ENCODE measurements at regions not wholly inside any gene's neighbourhood (a gene's known extent, or its start where the extent isn't known, plus 50 kb on each side); places are given as distances from the start of the nearest gene placed in this dataset.
A peak's percentile ranks its signal among the peaks of the same experiment; 100 is the strongest.

GRCh38 chr12:108462686-108463085, 52.4 kb upstream of the FICD start:
- H3K4ac ChIP-seq (ENCODE audit: low read length): no peak overlapping the region
- H2AFZ ChIP-seq (ENCODE audit: low read length): no peak overlapping the region
- H2BK15ac ChIP-seq (ENCODE audit: low read length): no peak overlapping the region
- H3K9me3 ChIP-seq (replicated peaks in 1 of 2; ENCODE audit: control insufficient read depth in 2 of 2, insufficient read depth in 1 of 2, low read depth in 1 of 2, low read length in 2 of 2): no peaks in the 10 kb centered on the region
- H2AK5ac ChIP-seq (ENCODE audit: low read depth, low read length): no peak overlapping the region
- H4K8ac ChIP-seq (ENCODE audit: low read depth, low read length): no peak overlapping the region
- no peak overlapping the region for H4K91ac ChIP-seq (ENCODE audit: low read depth, low read length, poor library complexity)
- peak overlapping the region; percentile 22 for H3K9ac ChIP-seq (ENCODE audit: low read depth, low read length, poor library complexity)
- no peaks in the 10 kb centered on the region for H3K4me1 ChIP-seq (ENCODE audit: control insufficient read depth in 2 of 2, insufficient read depth in 1 of 2, low read depth in 1 of 2, low read length in 2 of 2)
- no peak overlapping the region for H3K18ac ChIP-seq (ENCODE audit: low read length)
- no CpG with 5 or more reads among the region's 4 CpGs for WGBS, 2 donors (ENCODE audit: extremely low coverage in 2 of 2, insufficient read length in 2 of 2, insufficient replicate concordance in 1 of 2)
- no peaks in the 10 kb centered on the region for H3K79me1 ChIP-seq (ENCODE audit: low read depth, low read length)
- peaks cover 0 to 10% (median 0%) of the 10 kb centered on the region in 3 experiments for H3K27me3 ChIP-seq (ENCODE audit: control insufficient read depth in 3 of 3, insufficient read depth in 3 of 3, low read depth in 1 of 3, low read length in 3 of 3)
- H2BK120ac ChIP-seq (ENCODE audit: low read depth, low read length): no peak overlapping the region
- no peaks in the 10 kb centered on the region for H3K36me3 ChIP-seq (replicated peaks in 1 of 2; ENCODE audit: control insufficient read depth in 2 of 2, insufficient read depth in 2 of 2, low read length in 2 of 2)
- H2BK12ac ChIP-seq (ENCODE audit: low read length): no peak overlapping the region
- H2BK5ac ChIP-seq (ENCODE audit: low read length): no peak overlapping the region
- peak overlapping the region in 1 of 2 donors; percentile 46 for H3K4me3 ChIP-seq (ENCODE audit: low read length in 2 of 2)
- DNase-seq (ENCODE audit: low spot score): no peak
- no peak overlapping the region for H3K27ac ChIP-seq (replicated peaks; ENCODE audit: low read length)
- no peak overlapping the region for H3K4me2 ChIP-seq (ENCODE audit: insufficient read depth, low read length, poor library complexity, severe bottlenecking)
- H3K23ac ChIP-seq (ENCODE audit: low read depth, low read length, poor library complexity): no peak overlapping the region
- H3K14ac ChIP-seq (ENCODE audit: low read length): no peak overlapping the region

GRCh38 chr12:108461058-108461660, 53.9 kb upstream of the FICD start:
- no CpG with 5 or more reads among the region's 4 CpGs for WGBS, 2 donors (ENCODE audit: extremely low coverage in 2 of 2, insufficient read length in 2 of 2, insufficient replicate concordance in 1 of 2)
- Histone ChIP-seq H2BK15ac (ENCODE audit: low read length) (no peak overlapping the region), H3K4me1 (ENCODE audit: control insufficient read depth in 2 of 2, insufficient read depth in 1 of 2, low read depth in 1 of 2, low read length in 2 of 2) (peaks cover 0 to 2% of the 10 kb centered on the region in 2 donors), H3K4me2 (ENCODE audit: insufficient read depth, low read length, poor library complexity, severe bottlenecking) (no peak overlapping the region), H4K8ac (ENCODE audit: low read depth, low read length) (no peak overlapping the region), H3K36me3 (replicated peaks in 1 of 2; ENCODE audit: control insufficient read depth in 2 of 2, insufficient read depth in 2 of 2, low read length in 2 of 2) (no peaks in the 10 kb centered on the region), H3K23ac (ENCODE audit: low read depth, low read length, poor library complexity) (no peak overlapping the region), H3K27ac (replicated peaks; ENCODE audit: low read length) (no peak overlapping the region), H2AFZ (ENCODE audit: low read length) (no peak overlapping the region), H3K79me1 (ENCODE audit: low read depth, low read length) (no peaks in the 10 kb centered on the region), H3K18ac (ENCODE audit: low read length) (no peak overlapping the region), H3K14ac (ENCODE audit: low read length) (no peak overlapping the region), H2AK5ac (ENCODE audit: low read depth, low read length) (no peak overlapping the region), H2BK12ac (ENCODE audit: low read length) (no peak overlapping the region), H3K27me3 (ENCODE audit: control insufficient read depth in 3 of 3, insufficient read depth in 3 of 3, low read depth in 1 of 3, low read length in 3 of 3) (peaks cover 0 to 10% (median 0%) of the 10 kb centered on the region in 3 experiments), H2BK120ac (ENCODE audit: low read depth, low read length) (no peak overlapping the region), H3K4ac (ENCODE audit: low read length) (no peak overlapping the region), H3K9me3 (replicated peaks in 1 of 2; ENCODE audit: control insufficient read depth in 2 of 2, insufficient read depth in 1 of 2, low read depth in 1 of 2, low read length in 2 of 2) (no peaks in the 10 kb centered on the region), H2BK5ac (ENCODE audit: low read length) (no peak overlapping the region), H3K9ac (ENCODE audit: low read depth, low read length, poor library complexity) (no peak overlapping the region), H3K4me3 (ENCODE audit: low read length in 2 of 2) (no peak overlapping the region), H4K91ac (ENCODE audit: low read depth, low read length, poor library complexity) (no peak overlapping the region)
- DNase-seq (ENCODE audit: low spot score): no peak

GRCh38 chr12:108459149-108459548, 55.9 kb upstream of the FICD start:
- no peak overlapping the region for H3K23ac ChIP-seq (ENCODE audit: low read depth, low read length, poor library complexity)
- no peaks in the 10 kb centered on the region for H3K36me3 ChIP-seq (replicated peaks in 1 of 2; ENCODE audit: control insufficient read depth in 2 of 2, insufficient read depth in 2 of 2, low read length in 2 of 2)
- peaks cover 0 to 2% of the 10 kb centered on the region in 2 donors for H3K4me1 ChIP-seq (ENCODE audit: control insufficient read depth in 2 of 2, insufficient read depth in 1 of 2, low read depth in 1 of 2, low read length in 2 of 2)
- no peak overlapping the region for H2AFZ ChIP-seq (ENCODE audit: low read length)
- no peak overlapping the region for H4K91ac ChIP-seq (ENCODE audit: low read depth, low read length, poor library complexity)
- no CpG with 5 or more reads among the region's 3 CpGs for WGBS, 2 donors (ENCODE audit: extremely low coverage in 2 of 2, insufficient read length in 2 of 2, insufficient replicate concordance in 1 of 2)
- no peak overlapping the region for H2BK12ac ChIP-seq (ENCODE audit: low read length)
- no peak overlapping the region for H3K4me3 ChIP-seq (ENCODE audit: low read length in 2 of 2)
- H3K27ac ChIP-seq (replicated peaks; ENCODE audit: low read length): no peak overlapping the region
- no peak overlapping the region for H2BK15ac ChIP-seq (ENCODE audit: low read length)
- H2BK5ac ChIP-seq (ENCODE audit: low read length): no peak overlapping the region
- H4K8ac ChIP-seq (ENCODE audit: low read depth, low read length): no peak overlapping the region
- no peaks in the 10 kb centered on the region for H3K79me1 ChIP-seq (ENCODE audit: low read depth, low read length)
- H3K9me3 ChIP-seq (replicated peaks in 1 of 2; ENCODE audit: control insufficient read depth in 2 of 2, insufficient read depth in 1 of 2, low read depth in 1 of 2, low read length in 2 of 2): no peaks in the 10 kb centered on the region
- no peak overlapping the region for H3K18ac ChIP-seq (ENCODE audit: low read length)
- H3K4me2 ChIP-seq (ENCODE audit: insufficient read depth, low read length, poor library complexity, severe bottlenecking): no peak overlapping the region
- H3K14ac ChIP-seq (ENCODE audit: low read length): no peak overlapping the region
- H3K27me3 ChIP-seq (ENCODE audit: control insufficient read depth in 3 of 3, insufficient read depth in 3 of 3, low read depth in 1 of 3, low read length in 3 of 3): peaks cover 0 to 10% (median 0%) of the 10 kb centered on the region in 3 experiments
- DNase-seq (ENCODE audit: low spot score): no peak
- no peak overlapping the region for H2AK5ac ChIP-seq (ENCODE audit: low read depth, low read length)
- no peak overlapping the region for H3K9ac ChIP-seq (ENCODE audit: low read depth, low read length, poor library complexity)
- no peak overlapping the region for H3K4ac ChIP-seq (ENCODE audit: low read length)
- no peak overlapping the region for H2BK120ac ChIP-seq (ENCODE audit: low read depth, low read length)

- Histone ChIP-seq H3K23ac (ENCODE audit: low read depth, low read length, poor library complexity) (no peak overlapping the region), H3K4ac (ENCODE audit: low read length) (no peak overlapping the region), H3K4me1 (ENCODE audit: control insufficient read depth in 2 of 2, insufficient read depth in 1 of 2, low read depth in 1 of 2, low read length in 2 of 2) (peaks cover 0 to 2% of the 10 kb centered on the region in 2 donors), H3K27me3 (ENCODE audit: control insufficient read depth in 3 of 3, insufficient read depth in 3 of 3, low read depth in 1 of 3, low read length in 3 of 3) (peaks cover 0 to 8% (median 0%) of the 10 kb centered on the region in 3 experiments), H3K14ac (ENCODE audit: low read length) (no peak overlapping the region), H2BK5ac (ENCODE audit: low read length) (no peak overlapping the region), H3K9ac (ENCODE audit: low read depth, low read length, poor library complexity) (no peak overlapping the region), H3K36me3 (replicated peaks in 1 of 2; ENCODE audit: control insufficient read depth in 2 of 2, insufficient read depth in 2 of 2, low read length in 2 of 2) (no peaks in the 10 kb centered on the region), H3K18ac (ENCODE audit: low read length) (no peak overlapping the region), H3K79me1 (ENCODE audit: low read depth, low read length) (no peaks in the 10 kb centered on the region), H2BK12ac (ENCODE audit: low read length) (no peak overlapping the region), H2BK120ac (ENCODE audit: low read depth, low read length) (no peak overlapping the region), H4K91ac (ENCODE audit: low read depth, low read length, poor library complexity) (no peak overlapping the region), H3K4me3 (ENCODE audit: low read length in 2 of 2) (no peak overlapping the region), H3K9me3 (replicated peaks in 1 of 2; ENCODE audit: control insufficient read depth in 2 of 2, insufficient read depth in 1 of 2, low read depth in 1 of 2, low read length in 2 of 2) (no peaks in the 10 kb centered on the region), H2AFZ (ENCODE audit: low read length) (no peak overlapping the region), H4K8ac (ENCODE audit: low read depth, low read length) (no peak overlapping the region), H3K27ac (replicated peaks; ENCODE audit: low read length) (no peak overlapping the region), H3K4me2 (ENCODE audit: insufficient read depth, low read length, poor library complexity, severe bottlenecking) (no peak overlapping the region), H2BK15ac (ENCODE audit: low read length) (no peak overlapping the region), H2AK5ac (ENCODE audit: low read depth, low read length) (no peak overlapping the region)
- DNase-seq (ENCODE audit: low spot score): no peak
- no CpG with 5 or more reads among the region's 7 CpGs for WGBS, 2 donors (ENCODE audit: extremely low coverage in 2 of 2, insufficient read length in 2 of 2, insufficient replicate concordance in 1 of 2)
Observed at GRCh38 chr12:108457734-108458361, 57.2 kb upstream of the FICD start.

All from neuronal stem cell (in vitro differentiated cells).